CD4-positive, alpha-beta memory T cell (primary cell): ENCODE measurements at regions not wholly inside any gene's neighbourhood (a gene's known extent, or its start where the extent isn't known, plus 50 kb on each side); places are given as distances from the start of the nearest gene placed in this dataset.

ENCODE experiments used
- CTCF ChIA-PET: fragments of 350-600 bp; sonication (Branson Sonifier 250); formaldehyde crosslinking; loops from one replicate; lab custom pipeline; 2021; ENCODE audit warnings: inconsistent platforms; ENCODE audit not compliant: partially characterized antibody; lab: Charles Lee
- POLR2A ChIA-PET: fragments of 350-600 bp; sonication (Branson Sonifier 250); formaldehyde crosslinking; loops from one replicate; lab custom pipeline; 2021; ENCODE audit not compliant: partially characterized antibody; lab: Charles Lee
- DNase-seq, 5 donors: peaks; one replicate each; pipeline versions ENCODE4 v3.0.0 to v3.0.0-alpha.2; 2020 to 2022; ENCODE audit warnings: mixed read lengths in 1 of 5
- H3K27ac ChIP-seq: one replicate; pipeline ENCODE4 v1.7.0; 2013; ENCODE audit warnings: low read depth, low read length
- H3K27me3 ChIP-seq: 2 replicates; pipeline ENCODE4 v1.7.0; 2013; ENCODE audit warnings: mild to moderate bottlenecking, low read length, moderate library complexity; ENCODE audit not compliant: insufficient read depth
- H3K36me3 ChIP-seq: 2 replicates; pipeline ENCODE4 v1.7.0; 2013; ENCODE audit warnings: mild to moderate bottlenecking, low read length, moderate library complexity; ENCODE audit not compliant: insufficient read depth
- H3K4me1 ChIP-seq: 2 replicates; pipeline ENCODE4 v1.7.0; 2013; ENCODE audit warnings: mild to moderate bottlenecking, low read length, moderate library complexity; ENCODE audit not compliant: insufficient read depth
- H3K4me3 ChIP-seq, 2 donors: one replicate each; pipeline ENCODE4 v1.7.0; 2013; ENCODE audit warnings: low read length in 2 of 2, mild to moderate bottlenecking in 1 of 2
- H3K9me3 ChIP-seq, 2 donors: one replicate each; pipeline ENCODE4 v1.7.0; 2013; ENCODE audit warnings: low read length in 2 of 2, control low read depth in 1 of 2; ENCODE audit not compliant: control insufficient read depth in 1 of 2
- H3K27ac Mint-ChIP-seq, 7 donors: one replicate each; pipeline ENCODE4 v1.8.0; 2020 to 2021; ENCODE audit warnings: mixed read lengths in 7 of 7, mild to moderate bottlenecking in 6 of 7, inconsistent platforms in 3 of 7, moderate library complexity in 3 of 7
- H3K27me3 Mint-ChIP-seq, 2 donors: one replicate each; pipeline ENCODE4 v1.8.0; 2020 to 2021; ENCODE audit warnings: mixed read lengths in 2 of 2
- H3K36me3 Mint-ChIP-seq, 2 donors: one replicate each; pipeline ENCODE4 v1.8.0; 2020 to 2021; ENCODE audit warnings: mixed read lengths in 2 of 2, inconsistent platforms in 1 of 2, mild to moderate bottlenecking in 1 of 2
- H3K4me1 Mint-ChIP-seq, 4 donors: one replicate each; pipeline ENCODE4 v1.8.0; 2020 to 2021; ENCODE audit warnings: mixed read lengths in 4 of 4, mild to moderate bottlenecking in 1 of 4
- H3K4me3 Mint-ChIP-seq, 8 donors: one replicate each; pipeline ENCODE4 v1.8.0; 2020 to 2021; ENCODE audit warnings: mixed read lengths in 8 of 8, mild to moderate bottlenecking in 7 of 8, moderate library complexity in 6 of 8, inconsistent platforms in 3 of 8
- H3K9me3 Mint-ChIP-seq, 8 donors: one replicate each; pipeline ENCODE4 v1.8.0; 2020 to 2021; ENCODE audit warnings: mixed read lengths in 8 of 8, mild to moderate bottlenecking in 5 of 8, inconsistent platforms in 3 of 8, moderate library complexity in 1 of 8
- intact Hi-C: fragments of 100-400 bp; cut with micrococcal nuclease; formaldehyde crosslinking; loops from one replicate; pipeline ENCODE4 v1.15.1; 2023

DNA sequence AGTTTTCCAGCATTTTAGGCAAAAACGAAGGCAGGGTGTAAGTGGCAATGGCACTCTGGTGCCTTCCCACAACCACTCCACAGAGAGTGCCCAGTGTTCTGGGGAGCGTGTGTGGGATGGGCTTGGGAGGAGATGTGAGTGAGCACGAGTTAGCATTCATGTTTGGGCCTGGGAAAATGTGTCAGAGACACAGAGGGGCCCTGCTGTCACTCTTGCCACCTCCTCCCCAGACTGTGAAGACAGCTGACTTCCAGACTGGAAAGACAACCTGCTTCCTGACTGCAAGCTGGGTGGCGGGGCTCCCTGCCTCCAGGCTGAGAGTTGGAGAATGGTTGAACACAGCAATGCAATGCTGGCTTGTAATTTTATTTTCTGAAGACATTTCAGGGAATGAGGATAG, 454.5 kb upstream of the ZMIZ1 start:
- Histone ChIP-seq H3K36me3 (no peaks in the 10 kb centered on the region), H3K9me3 (no peaks in the 10 kb centered on the region), H3K27ac (no peak overlapping the region), H3K4me1 (no peaks in the 10 kb centered on the region), H3K4me3 (no peak overlapping the region), H3K27me3 (no peaks in the 10 kb centered on the region)
- Mint-ChIP-seq H3K9me3 (peaks cover 3 to 18% (median 14%) of the 10 kb centered on the region in 8 donors), H3K4me1 (no peaks in the 10 kb centered on the region), H3K27ac (no peak overlapping the region), H3K4me3 (no peak overlapping the region), H3K36me3 (peaks cover 0 to 4% of the 10 kb centered on the region in 2 donors), H3K27me3 (peaks cover 11 to 24% of the 10 kb centered on the region in 2 donors)
- intact Hi-C loops = no loop called here
- POLR2A ChIA-PET = no interaction called here
- no peak for DNase-seq
- CTCF ChIA-PET = no interaction called here

DNA sequence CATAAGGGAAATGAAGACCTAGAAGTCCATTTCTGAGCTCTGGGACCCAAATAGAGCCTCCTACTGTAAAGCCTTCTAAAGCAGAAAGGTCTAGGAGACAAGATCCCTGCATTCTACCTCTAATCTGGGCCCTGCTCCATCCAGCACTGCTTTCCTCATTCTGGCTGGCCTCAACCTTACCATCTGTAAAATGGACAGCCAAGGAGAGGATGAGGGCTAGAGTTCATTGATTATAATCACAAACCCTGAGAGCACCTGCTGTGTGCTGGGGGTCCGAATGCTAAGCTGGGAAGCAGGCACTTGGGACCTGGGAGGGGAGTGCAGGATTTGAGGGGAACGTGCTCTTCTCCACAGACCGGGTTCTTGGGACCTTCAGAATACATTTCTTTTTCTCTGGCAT, 454.0 kb upstream of the ZMIZ1 start:
- Mint-ChIP-seq H3K36me3 (peaks cover 0 to 4% of the 10 kb centered on the region in 2 donors), H3K4me1 (no peaks in the 10 kb centered on the region), H3K27ac (no peak overlapping the region), H3K4me3 (no peak overlapping the region), H3K27me3 (peaks cover 11 to 24% of the 10 kb centered on the region in 2 donors), H3K9me3 (peaks cover 3 to 15% (median 12%) of the 10 kb centered on the region in 8 donors)
- Histone ChIP-seq H3K4me3 (no peak overlapping the region), H3K27me3 (no peaks in the 10 kb centered on the region), H3K27ac (no peak overlapping the region), H3K9me3 (no peaks in the 10 kb centered on the region), H3K4me1 (no peaks in the 10 kb centered on the region), H3K36me3 (no peaks in the 10 kb centered on the region)
- DNase-seq = no peak
- ChIA-PET POLR2A (no interaction called here), CTCF (interaction anchor here (0.6 kb wide), 1 partner anchor 54 kb away, joined by 4 read pairs; no protein-coding TSS in a partner anchor)
- intact Hi-C loops = no loop called here

DNA sequence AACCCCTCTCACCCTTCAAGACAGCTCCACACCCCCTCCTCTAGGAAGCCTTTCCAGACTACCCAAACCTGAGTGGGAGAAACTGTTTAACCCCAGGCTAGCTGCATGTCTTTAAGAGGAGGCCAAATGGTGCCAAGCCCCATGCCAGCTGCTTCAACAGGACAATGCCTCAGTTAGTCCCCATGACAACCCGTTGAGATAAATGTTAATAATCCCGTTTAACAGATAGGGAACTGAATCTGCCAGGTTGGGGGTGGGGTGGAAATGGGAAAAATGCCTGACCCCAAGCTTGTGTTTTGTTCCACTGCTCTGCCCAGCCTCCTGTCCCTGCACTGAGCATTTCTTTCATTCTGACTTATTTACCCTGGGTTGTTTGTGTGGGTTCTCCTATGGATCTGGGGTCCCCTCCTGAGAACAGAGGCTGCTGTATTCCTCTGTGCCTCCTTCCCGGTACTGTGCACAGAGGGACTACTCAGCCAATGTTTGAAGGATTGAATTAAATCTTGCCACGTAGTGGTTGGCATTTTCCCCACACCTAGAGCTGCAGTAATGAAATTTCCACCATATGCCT, 452.6 kb upstream of the ZMIZ1 start:
- Mint-ChIP-seq H3K36me3 (no peaks in the 10 kb centered on the region), H3K4me3 (no peak overlapping the region), H3K27ac (no peak overlapping the region), H3K4me1 (no peaks in the 10 kb centered on the region), H3K9me3 (peaks cover 0 to 7% (median under 1%) of the 10 kb centered on the region in 8 donors), H3K27me3 (peaks cover 13 to 28% of the 10 kb centered on the region in 2 donors)
- intact Hi-C loops = no loop called here
- Histone ChIP-seq H3K27ac (no peak overlapping the region), H3K4me1 (no peaks in the 10 kb centered on the region), H3K4me3 (no peak overlapping the region), H3K9me3 (no peaks in the 10 kb centered on the region), H3K36me3 (no peaks in the 10 kb centered on the region), H3K27me3 (no peaks in the 10 kb centered on the region)
- no peak for DNase-seq
- ChIA-PET CTCF (interaction anchor here (2.2 kb wide), 1 partner anchor 41 kb away, joined by 5 read pairs; no protein-coding TSS in a partner anchor), POLR2A (no interaction called here)

DNA sequence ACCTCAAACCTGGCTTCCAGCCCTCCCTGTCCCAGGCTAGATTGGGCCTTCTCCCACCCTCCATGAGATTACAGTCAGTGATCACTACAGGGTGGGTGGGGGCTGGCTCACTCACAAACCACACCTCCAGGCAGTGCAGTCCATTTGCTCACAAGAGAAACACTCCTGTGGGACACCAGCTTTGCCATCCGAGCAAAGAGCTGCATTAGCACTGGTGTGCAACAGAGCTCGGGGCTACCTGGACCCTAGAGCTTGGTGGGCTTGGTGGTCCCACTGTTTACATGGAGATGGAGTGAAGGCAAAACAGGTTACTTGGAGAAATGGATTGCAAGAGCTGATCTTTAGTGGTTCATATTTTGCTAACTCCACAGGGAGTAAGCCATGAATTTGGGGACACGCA, 451.7 kb upstream of the ZMIZ1 start:
- Histone ChIP-seq H3K4me3 (no peak overlapping the region), H3K9me3 (no peaks in the 10 kb centered on the region), H3K4me1 (no peaks in the 10 kb centered on the region), H3K27me3 (no peaks in the 10 kb centered on the region), H3K27ac (no peak overlapping the region), H3K36me3 (no peaks in the 10 kb centered on the region)
- peaks cover 0 to 2% (median 0%) of the 10 kb centered on the region in 8 donors for H3K9me3 Mint-ChIP-seq
- ChIA-PET CTCF (interaction anchor here (2.2 kb wide), 1 partner anchor 40 kb away, joined by 5 read pairs; no protein-coding TSS in a partner anchor), POLR2A (no interaction called here)
- intact Hi-C loops = no loop called here
- no peaks in the 10 kb centered on the region for H3K36me3 Mint-ChIP-seq
- peaks cover 13 to 25% of the 10 kb centered on the region in 2 donors for H3K27me3 Mint-ChIP-seq
- H3K4me1 Mint-ChIP-seq = no peaks in the 10 kb centered on the region
- H3K4me3 Mint-ChIP-seq = no peak overlapping the region
- no peak for DNase-seq
- H3K27ac Mint-ChIP-seq = no peak overlapping the region

GRCh38 chr10:78617631-78618030, 451.1 kb upstream of the ZMIZ1 start:
- POLR2A ChIA-PET = no interaction called here
- H3K4me3 Mint-ChIP-seq = no peak overlapping the region
- Histone ChIP-seq H3K9me3 (no peaks in the 10 kb centered on the region), H3K4me3 (no peak overlapping the region), H3K27ac (no peak overlapping the region), H3K27me3 (no peaks in the 10 kb centered on the region), H3K4me1 (no peaks in the 10 kb centered on the region), H3K36me3 (no peaks in the 10 kb centered on the region)
- H3K4me1 Mint-ChIP-seq = no peaks in the 10 kb centered on the region
- peaks cover 0 to 2% (median 0%) of the 10 kb centered on the region in 8 donors for H3K9me3 Mint-ChIP-seq
- peaks cover 11 to 21% of the 10 kb centered on the region in 2 donors for H3K27me3 Mint-ChIP-seq
- CTCF ChIA-PET = interaction anchor here (2.2 kb wide), 1 partner anchor 39 kb away, joined by 5 read pairs; no protein-coding TSS in a partner anchor
- no peaks in the 10 kb centered on the region for H3K36me3 Mint-ChIP-seq
- DNase-seq = no peak
- H3K27ac Mint-ChIP-seq = no peak overlapping the region
- intact Hi-C loops = no loop called here

DNA sequence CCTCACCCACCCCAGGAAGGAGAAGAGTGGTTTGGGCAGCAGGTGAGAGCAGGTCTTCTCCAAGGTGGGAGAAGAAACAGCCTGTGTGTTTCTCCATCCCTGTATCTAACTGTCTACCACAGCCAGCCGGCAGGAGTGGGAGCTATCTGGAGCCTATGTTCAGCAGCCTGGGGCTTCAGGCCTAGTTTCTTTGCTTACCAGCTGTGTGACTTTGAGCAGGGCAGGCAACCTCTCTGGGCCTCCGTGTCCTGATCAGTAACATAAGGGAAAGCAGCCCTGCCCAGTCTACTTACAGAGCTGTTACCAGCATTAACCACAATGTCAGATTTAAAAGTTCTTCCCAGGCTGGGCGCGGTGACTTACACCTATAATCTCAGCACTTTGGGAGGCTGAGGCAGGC, 450.7 kb upstream of the ZMIZ1 start:
- H3K36me3 Mint-ChIP-seq = no peaks in the 10 kb centered on the region
- POLR2A ChIA-PET = no interaction called here
- CTCF ChIA-PET = interaction anchor here (2.2 kb wide), 1 partner anchor 39 kb away, joined by 5 read pairs; no protein-coding TSS in a partner anchor
- Histone ChIP-seq H3K36me3 (no peaks in the 10 kb centered on the region), H3K4me1 (no peaks in the 10 kb centered on the region), H3K9me3 (no peaks in the 10 kb centered on the region), H3K27ac (no peak overlapping the region), H3K4me3 (no peak overlapping the region), H3K27me3 (no peaks in the 10 kb centered on the region)
- H3K9me3 Mint-ChIP-seq = peaks cover 0 to 2% (median 0%) of the 10 kb centered on the region in 8 donors
- DNase-seq = no peak
- no peaks in the 10 kb centered on the region for H3K4me1 Mint-ChIP-seq
- H3K27ac Mint-ChIP-seq = no peak overlapping the region
- intact Hi-C loops = no loop called here
- H3K4me3 Mint-ChIP-seq = no peak overlapping the region
- H3K27me3 Mint-ChIP-seq = peaks cover 11 to 21% of the 10 kb centered on the region in 2 donors

- no peaks in the 10 kb centered on the region for H3K4me1 ChIP-seq
- H3K36me3 ChIP-seq = no peaks in the 10 kb centered on the region
- peaks cover 14 to 18% of the 10 kb centered on the region in 2 donors for H3K27me3 Mint-ChIP-seq
- H3K4me3 ChIP-seq = no peak overlapping the region
- CTCF ChIA-PET = no interaction called here
- H3K4me3 Mint-ChIP-seq = no peak overlapping the region
- no peaks in the 10 kb centered on the region for H3K9me3 ChIP-seq
- no peaks in the 10 kb centered on the region for H3K36me3 Mint-ChIP-seq
- no peak for DNase-seq
- intact Hi-C loops = no loop called here
- no peaks in the 10 kb centered on the region for H3K4me1 Mint-ChIP-seq
- H3K27me3 ChIP-seq = no peaks in the 10 kb centered on the region
- POLR2A ChIA-PET = no interaction called here
- no peak overlapping the region for H3K27ac ChIP-seq
- no peak overlapping the region for H3K27ac Mint-ChIP-seq
- peaks cover 0 to 2% (median 0%) of the 10 kb centered on the region in 8 donors for H3K9me3 Mint-ChIP-seq
These were observed 449.5 kb upstream of the ZMIZ1 start for GRCh38 chr10:78619115-78619851.
